GM12878 (cell line): ENCODE measurements at regions not wholly inside any gene's neighbourhood (a gene's known extent, or its start where the extent isn't known, plus 50 kb on each side); places are given as distances from the start of the nearest gene placed in this dataset.

Source experiments
- ATAC-seq: fragments of 200-7000 bp; cut with Tn5 transposase; 3 replicates; pipeline ENCODE4 v1.9.1; 2020; ENCODE audit warnings: mild to moderate bottlenecking, moderate library complexity
- BruUV-seq: library from RNA; stranded (reverse); fragments of 400-500 nt; replicated peaks from 2 replicates; lab custom pipeline; 2021; lab: Mats Ljungman, UMichigan
- CTCF ChIA-PET: fragments of 300-600 bp; sonication (Branson Sonifier 250); formaldehyde crosslinking; extraction: SDS; loops from one replicate; lab custom pipeline; 2021; ENCODE audit warnings: inconsistent platforms; lab: Yijun Ruan, JAX
- POLR2A ChIA-PET: fragments of 350-600 bp; formaldehyde crosslinking; extraction: SDS; loops from one replicate; lab custom pipeline; 2021; ENCODE audit warnings: inconsistent platforms; lab: Charles Lee
- RAD21 ChIA-PET: fragments of 300-600 bp; sonication (Branson Sonifier 250); formaldehyde crosslinking; loops from one replicate; lab custom pipeline; 2023; ENCODE audit warnings: antibody characterized with exemption; ENCODE audit not compliant: unreplicated experiment; lab: Charles Lee
- SMC1A ChIA-PET: fragments of 300-600 bp; sonication (Branson Sonifier 250); formaldehyde crosslinking; loops from one replicate; lab custom pipeline; 2023; ENCODE audit not compliant: unreplicated experiment, uncharacterized antibody; lab: Charles Lee
- DNase-seq: peaks from one replicate; pipeline ENCODE4 v3.0.0-alpha.2; 2011; ENCODE audit warnings: low read depth, low spot score
- FAIRE-seq: peaks from 3 replicates; lab custom pipeline; 2011; peaks lifted over from hg19 to GRCh38; lab: Jason Lieb, UNC
- H2AFZ ChIP-seq: 2 replicates; pipeline ENCODE4 v1.6.0; 2011; ENCODE audit warnings: low read depth, low read length, control low read depth; ENCODE audit not compliant: control insufficient read depth
- H3K27ac ChIP-seq: 2 replicates; pipeline ENCODE4 v1.5.1; 2011; ENCODE audit warnings: control low read depth; ENCODE audit not compliant: control insufficient read depth, insufficient read depth
- H3K27me3 ChIP-seq, 2 experiments: replicated peaks in 1 of 2; 2 replicates each; pipeline versions ENCODE4 v1.6.0 to v1.6.1; 2011; ENCODE audit warnings: low read length in 1 of 2; ENCODE audit not compliant: control insufficient read depth in 2 of 2, insufficient read depth in 2 of 2
- H3K36me3 ChIP-seq, 2 experiments: 2 replicates each; pipeline ENCODE4 v1.5.1; 2011; ENCODE audit warnings: low read length in 1 of 2; ENCODE audit not compliant: control insufficient read depth in 2 of 2, insufficient read depth in 2 of 2
- H3K4me1 ChIP-seq: 2 replicates; pipeline ENCODE4 v1.6.1; 2011; ENCODE audit warnings: mild to moderate bottlenecking, low read length, moderate library complexity, mixed read lengths; ENCODE audit not compliant: control insufficient read depth, insufficient read depth
- H3K4me2 ChIP-seq: 2 replicates; pipeline ENCODE4 v1.6.0; 2011; ENCODE audit warnings: control low read depth; ENCODE audit not compliant: control insufficient read depth, insufficient read depth
- H3K4me3 ChIP-seq: fragments of 200-600 bp; sonication (generic); 2 replicates; pipeline ENCODE4 v1.5.1; 2016
- H3K79me2 ChIP-seq: 2 replicates; pipeline ENCODE4 v1.6.0; 2011; ENCODE audit warnings: low read length; ENCODE audit not compliant: control insufficient read depth, insufficient read depth
- H3K9ac ChIP-seq: 2 replicates; pipeline ENCODE4 v1.8.0; 2011; ENCODE audit warnings: low read length, control low read depth, mixed read lengths; ENCODE audit not compliant: control insufficient read depth, insufficient read depth
- H3K9me3 ChIP-seq: replicated peaks from 3 replicates; pipeline ENCODE4 v1.5.1; 2011; ENCODE audit warnings: mild to moderate bottlenecking, low read length; ENCODE audit not compliant: control insufficient read depth, insufficient read depth
- H4K20me1 ChIP-seq: 2 replicates; pipeline ENCODE4 v1.6.0; 2011; ENCODE audit not compliant: control insufficient read depth, insufficient read depth
- ATF7 ChIP-seq: fragments of 450-650 bp; IDR thresholded peaks from 2 replicates; pipeline ENCODE4 v1.6.1; 2016; ENCODE audit warnings: low read depth, mild to moderate bottlenecking
- CHD1 ChIP-seq: IDR thresholded peaks from 2 replicates; pipeline ENCODE4 v1.6.1; 2012; ENCODE audit warnings: low read depth, low read length, improper control_type of control experiment
- CHD2 ChIP-seq: IDR thresholded peaks from 2 replicates; pipeline ENCODE4 v1.6.1; 2011; ENCODE audit warnings: low read depth, low read length, improper control_type of control experiment, borderline replicate concordance
- DPF2 ChIP-seq: fragments of 450-650 bp; IDR thresholded peaks from 2 replicates; pipeline ENCODE4 v1.6.1; 2017; ENCODE audit warnings: mild to moderate bottlenecking
- HDGF ChIP-seq: fragments of 450-650 bp; IDR thresholded peaks from 2 replicates; pipeline ENCODE4 v1.6.1; 2016; ENCODE audit warnings: antibody characterized with exemption
- IKZF1 ChIP-seq: fragments of 450-650 bp; conservative IDR thresholded peaks from 2 replicates; pipeline ENCODE4 v1.6.1; 2017; ENCODE audit warnings: antibody characterized with exemption, mild to moderate bottlenecking
- LARP7 ChIP-seq: fragments of 450-650 bp; IDR thresholded peaks from 2 replicates; pipeline ENCODE4 v1.6.1; 2017; ENCODE audit warnings: mild to moderate bottlenecking
- MYC ChIP-seq: IDR thresholded peaks from 2 replicates; pipeline ENCODE4 v1.6.1; 2011; ENCODE audit warnings: mild to moderate bottlenecking, low read length, moderate library complexity, inconsistent platforms; ENCODE audit not compliant: insufficient read depth, insufficient replicate concordance, insufficient read length, severe bottlenecking
- NFXL1 ChIP-seq: fragments of 450-650 bp; IDR thresholded peaks from 2 replicates; pipeline ENCODE4 v1.6.1; 2017; ENCODE audit warnings: antibody characterized with exemption, mild to moderate bottlenecking, borderline replicate concordance
- SUZ12 ChIP-seq: fragments of 200-600 bp; sonication (generic); IDR thresholded peaks from one replicate; pipeline ENCODE4 v1.6.1; 2018; ENCODE audit warnings: antibody characterized with exemption, mild to moderate bottlenecking; ENCODE audit not compliant: unreplicated experiment
- TCF3 ChIP-seq: IDR thresholded peaks from 2 replicates; pipeline ENCODE4 v1.6.1; 2012; ENCODE audit warnings: low read depth, mild to moderate bottlenecking, low read length, borderline replicate concordance; ENCODE audit not compliant: insufficient read depth
- WGBS: methylation state at CpG from one replicate; pipeline ENCODE4 v1.1.6; 2016; ENCODE audit warnings: low lambda C conversion rate; ENCODE audit not compliant: insufficient replicate concordance, insufficient coverage; ENCODE audit errors: missing lambda C conversion rate; 5-methylcytosine and 5-hydroxymethylcytosine counted together
- in situ Hi-C: fragments of 300-500 bp; cut with MboI; formaldehyde crosslinking; loops from 9 replicates; pipeline ENCODE4 v1.14.3; 2018; ENCODE audit warnings: mixed read lengths
- intact Hi-C: fragments of 100-400 bp; cut with micrococcal nuclease; formaldehyde crosslinking; loops from one replicate; pipeline ENCODE4 v1.14.2; 2022; ENCODE audit not compliant: unreplicated experiment
- TF ChIP-seq, protein P1 (sequence below): fragments of 450-650 bp; IDR thresholded peaks from 2 replicates; pipeline ENCODE4 v1.6.1; 2017; ENCODE audit warnings: mild to moderate bottlenecking, moderate library complexity
- TF ChIP-seq, protein P2 (sequence below): fragments of 450-650 bp; IDR thresholded peaks from 2 replicates; pipeline ENCODE4 v1.6.1; 2016; ENCODE audit warnings: mild to moderate bottlenecking

DNA sequence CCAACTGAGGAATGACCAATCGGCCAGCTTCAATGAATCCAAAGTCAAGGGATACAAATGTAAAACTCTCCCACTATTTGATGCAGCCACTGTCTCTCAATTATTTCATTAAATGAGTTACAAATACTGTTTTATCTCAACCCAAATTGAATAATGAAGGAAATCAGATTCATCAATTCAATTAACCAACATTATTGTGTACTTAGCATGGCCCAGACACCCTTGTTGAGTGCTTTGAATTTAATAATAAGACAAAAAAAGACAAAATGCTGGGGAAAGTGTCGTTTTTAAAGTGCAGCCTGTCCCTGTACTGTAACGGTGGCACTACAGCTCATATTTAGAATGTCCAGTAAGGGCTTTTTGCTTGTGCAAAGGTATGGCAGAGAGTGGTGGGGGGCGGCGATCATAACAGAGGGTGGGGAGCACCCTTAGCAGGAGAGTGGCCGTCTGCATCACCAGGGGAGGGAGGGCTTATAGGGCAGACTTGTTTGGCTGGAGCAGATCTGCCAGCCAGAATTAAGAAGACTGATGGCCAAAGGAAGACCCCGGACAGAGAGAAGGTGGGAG is 123.8 kb upstream of the GALNT2 start:
- WGBS = 29% methylated on average over 7 of the region's 7 CpGs
- Histone ChIP-seq H3K4me1 (no peaks in the 10 kb centered on the region), H3K27ac (no peak overlapping the region), H3K79me2 (no peaks in the 10 kb centered on the region), H3K27me3 (peaks cover 0 to 3% of the 10 kb centered on the region in 2 experiments; a peak in 1 of 4 replicates), H3K9ac (no peak overlapping the region), H3K9me3 (no peaks in the 10 kb centered on the region), H2AFZ (no peak overlapping the region), H4K20me1 (no peaks in the 10 kb centered on the region), H3K4me3 (no peak overlapping the region), H3K36me3 (no peaks in the 10 kb centered on the region), H3K4me2 (no peak overlapping the region)
- no peak for FAIRE-seq
- intact Hi-C loops (no loop called here), in situ Hi-C loops (no loop called here)
- SMC1A ChIA-PET = no interaction called here
- no TSS peak for BruUV-seq
- no peak for DNase-seq
- no peak for ATAC-seq
- no peak for TF ChIP-seq MYC
- TF ChIP-seq, protein P1, sequence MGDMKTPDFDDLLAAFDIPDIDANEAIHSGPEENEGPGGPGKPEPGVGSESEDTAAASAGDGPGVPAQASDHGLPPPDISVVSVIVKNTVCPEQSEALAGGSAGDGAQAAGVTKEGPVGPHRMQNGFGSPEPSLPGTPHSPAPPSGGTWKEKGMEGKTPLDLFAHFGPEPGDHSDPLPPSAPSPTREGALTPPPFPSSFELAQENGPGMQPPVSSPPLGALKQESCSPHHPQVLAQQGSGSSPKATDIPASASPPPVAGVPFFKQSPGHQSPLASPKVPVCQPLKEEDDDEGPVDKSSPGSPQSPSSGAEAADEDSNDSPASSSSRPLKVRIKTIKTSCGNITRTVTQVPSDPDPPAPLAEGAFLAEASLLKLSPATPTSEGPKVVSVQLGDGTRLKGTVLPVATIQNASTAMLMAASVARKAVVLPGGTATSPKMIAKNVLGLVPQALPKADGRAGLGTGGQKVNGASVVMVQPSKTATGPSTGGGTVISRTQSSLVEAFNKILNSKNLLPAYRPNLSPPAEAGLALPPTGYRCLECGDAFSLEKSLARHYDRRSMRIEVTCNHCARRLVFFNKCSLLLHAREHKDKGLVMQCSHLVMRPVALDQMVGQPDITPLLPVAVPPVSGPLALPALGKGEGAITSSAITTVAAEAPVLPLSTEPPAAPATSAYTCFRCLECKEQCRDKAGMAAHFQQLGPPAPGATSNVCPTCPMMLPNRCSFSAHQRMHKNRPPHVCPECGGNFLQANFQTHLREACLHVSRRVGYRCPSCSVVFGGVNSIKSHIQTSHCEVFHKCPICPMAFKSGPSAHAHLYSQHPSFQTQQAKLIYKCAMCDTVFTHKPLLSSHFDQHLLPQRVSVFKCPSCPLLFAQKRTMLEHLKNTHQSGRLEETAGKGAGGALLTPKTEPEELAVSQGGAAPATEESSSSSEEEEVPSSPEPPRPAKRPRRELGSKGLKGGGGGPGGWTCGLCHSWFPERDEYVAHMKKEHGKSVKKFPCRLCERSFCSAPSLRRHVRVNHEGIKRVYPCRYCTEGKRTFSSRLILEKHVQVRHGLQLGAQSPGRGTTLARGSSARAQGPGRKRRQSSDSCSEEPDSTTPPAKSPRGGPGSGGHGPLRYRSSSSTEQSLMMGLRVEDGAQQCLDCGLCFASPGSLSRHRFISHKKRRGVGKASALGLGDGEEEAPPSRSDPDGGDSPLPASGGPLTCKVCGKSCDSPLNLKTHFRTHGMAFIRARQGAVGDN = no peak
- TF ChIP-seq SUZ12 = no peak
- TF ChIP-seq DPF2 = no peak
- TF ChIP-seq, protein P2, sequence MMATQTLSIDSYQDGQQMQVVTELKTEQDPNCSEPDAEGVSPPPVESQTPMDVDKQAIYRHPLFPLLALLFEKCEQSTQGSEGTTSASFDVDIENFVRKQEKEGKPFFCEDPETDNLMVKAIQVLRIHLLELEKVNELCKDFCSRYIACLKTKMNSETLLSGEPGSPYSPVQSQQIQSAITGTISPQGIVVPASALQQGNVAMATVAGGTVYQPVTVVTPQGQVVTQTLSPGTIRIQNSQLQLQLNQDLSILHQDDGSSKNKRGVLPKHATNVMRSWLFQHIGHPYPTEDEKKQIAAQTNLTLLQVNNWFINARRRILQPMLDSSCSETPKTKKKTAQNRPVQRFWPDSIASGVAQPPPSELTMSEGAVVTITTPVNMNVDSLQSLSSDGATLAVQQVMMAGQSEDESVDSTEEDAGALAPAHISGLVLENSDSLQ = no peak
- no peak for TF ChIP-seq LARP7
- no peak for TF ChIP-seq CHD1
- TF ChIP-seq HDGF = no peak
- no peak for TF ChIP-seq NFXL1
- no peak for TF ChIP-seq TCF3
- no peak for TF ChIP-seq ATF7
- TF ChIP-seq CHD2 = no peak
- no peak for TF ChIP-seq IKZF1
- RAD21 ChIA-PET = no interaction called here
- CTCF ChIA-PET = interaction anchor here (1.2 kb wide), 1 partner anchor 34 kb away, joined by 3 read pairs; no protein-coding TSS in a partner anchor
- POLR2A ChIA-PET = no interaction called here
